ENCODE measurements at regions not wholly inside any gene's neighbourhood (a gene's known extent, or its start where the extent isn't known, plus 50 kb on each side); places are given as distances from the start of the nearest gene placed in this dataset.

DNA sequence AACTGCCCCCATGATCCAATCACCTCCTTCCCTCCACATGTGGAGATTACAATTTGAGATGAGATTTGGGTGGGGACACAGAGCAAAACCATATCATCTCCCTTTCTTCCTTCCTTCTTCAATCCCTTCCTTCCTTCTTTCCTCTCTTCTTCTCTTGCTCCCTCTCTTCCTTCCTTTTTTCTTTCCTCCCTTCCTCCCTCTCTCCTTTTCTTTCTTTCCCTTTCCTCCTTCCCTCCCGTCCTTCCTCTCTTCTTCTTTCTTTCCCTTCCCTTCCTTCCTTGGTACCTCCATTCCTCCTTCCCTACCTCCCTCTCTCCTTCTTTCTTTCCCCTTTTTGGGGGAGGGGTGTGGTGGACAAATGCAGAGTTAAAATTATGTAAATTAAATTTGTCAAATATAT lies 145.1 kb downstream of the TSHZ3 start (continued):
- TF ChIP-seq TSHZ2 (CRISPR knock-in tag; IDR thresholded peaks at IDR 0.05), result no peak

DNA sequence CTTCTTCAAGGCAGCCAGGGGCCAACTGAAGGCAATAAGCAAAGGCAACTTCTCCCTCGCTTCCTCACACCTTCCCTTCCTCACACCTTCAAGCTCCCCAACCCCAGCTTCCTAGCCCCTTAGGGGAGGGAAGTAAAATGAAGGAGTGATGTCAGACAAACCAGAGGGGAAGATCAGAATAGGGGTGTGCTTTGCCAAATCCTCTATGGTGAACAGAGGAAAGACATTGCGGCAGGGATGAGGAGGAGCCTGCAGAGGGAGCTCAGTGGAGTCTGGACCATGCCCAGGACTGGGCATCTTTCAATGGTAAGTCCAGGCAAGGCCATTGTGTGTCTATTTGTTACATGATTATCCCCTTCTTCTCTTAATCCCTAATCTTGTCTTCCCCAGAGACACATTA lies 164.0 kb downstream of the TSHZ3 start:
- TF ChIP-seq, protein P1, sequence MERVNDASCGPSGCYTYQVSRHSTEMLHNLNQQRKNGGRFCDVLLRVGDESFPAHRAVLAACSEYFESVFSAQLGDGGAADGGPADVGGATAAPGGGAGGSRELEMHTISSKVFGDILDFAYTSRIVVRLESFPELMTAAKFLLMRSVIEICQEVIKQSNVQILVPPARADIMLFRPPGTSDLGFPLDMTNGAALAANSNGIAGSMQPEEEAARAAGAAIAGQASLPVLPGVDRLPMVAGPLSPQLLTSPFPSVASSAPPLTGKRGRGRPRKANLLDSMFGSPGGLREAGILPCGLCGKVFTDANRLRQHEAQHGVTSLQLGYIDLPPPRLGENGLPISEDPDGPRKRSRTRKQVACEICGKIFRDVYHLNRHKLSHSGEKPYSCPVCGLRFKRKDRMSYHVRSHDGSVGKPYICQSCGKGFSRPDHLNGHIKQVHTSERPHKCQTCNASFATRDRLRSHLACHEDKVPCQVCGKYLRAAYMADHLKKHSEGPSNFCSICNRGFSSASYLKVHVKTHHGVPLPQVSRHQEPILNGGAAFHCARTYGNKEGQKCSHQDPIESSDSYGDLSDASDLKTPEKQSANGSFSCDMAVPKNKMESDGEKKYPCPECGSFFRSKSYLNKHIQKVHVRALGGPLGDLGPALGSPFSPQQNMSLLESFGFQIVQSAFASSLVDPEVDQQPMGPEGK (CRISPR knock-in tag; IDR thresholded peaks at IDR 0.05; ENCODE audit: borderline replicate concordance), result no peak
- TF ChIP-seq SNAI2 (CRISPR knock-in tag; IDR thresholded peaks at IDR 0.05), result no peak
- TF ChIP-seq PPARA (CRISPR knock-in tag; IDR thresholded peaks at IDR 0.05; ENCODE audit: borderline replicate concordance), result no peak
- no peak for TF ChIP-seq TCF4 (CRISPR knock-in tag; IDR thresholded peaks at IDR 0.05; ENCODE audit: borderline replicate concordance)
- no peak for TF ChIP-seq CREB5 (CRISPR knock-in tag; IDR thresholded peaks at IDR 0.05; ENCODE audit: low read depth)
- no peak for TF ChIP-seq CSDC2 (CRISPR knock-in tag; IDR thresholded peaks at IDR 0.05)
- TF ChIP-seq ISL1 (CRISPR knock-in tag; IDR thresholded peaks at IDR 0.05), result no peak
- TF ChIP-seq RARB (CRISPR knock-in tag; IDR thresholded peaks at IDR 0.05), result no peak
- TF ChIP-seq GLIS3 (CRISPR knock-in tag; IDR thresholded peaks at IDR 0.05), result no peak
- no peak for TF ChIP-seq ZC3H10 (CRISPR knock-in tag; IDR thresholded peaks at IDR 0.05)
- TF ChIP-seq TOX (CRISPR knock-in tag; IDR thresholded peaks at IDR 0.05; ENCODE audit: borderline replicate concordance), result no peak
- no peak for TF ChIP-seq ZNF70 (CRISPR knock-in tag; IDR thresholded peaks at IDR 0.05)
- no peak for TF ChIP-seq TSHZ2 (CRISPR knock-in tag; IDR thresholded peaks at IDR 0.05)
- no peak for TF ChIP-seq OSR1 (CRISPR knock-in tag; IDR thresholded peaks at IDR 0.05)
- no peak for TF ChIP-seq ZNF8 (CRISPR knock-in tag; IDR thresholded peaks at IDR 0.05)
- TF ChIP-seq BACH2 (CRISPR knock-in tag; IDR thresholded peaks at IDR 0.05; ENCODE audit: borderline replicate concordance), result no peak
- ATAC-seq, result 0 out of 3 replicates have a peak, but pooled peaks have one; percentile 49

DNA sequence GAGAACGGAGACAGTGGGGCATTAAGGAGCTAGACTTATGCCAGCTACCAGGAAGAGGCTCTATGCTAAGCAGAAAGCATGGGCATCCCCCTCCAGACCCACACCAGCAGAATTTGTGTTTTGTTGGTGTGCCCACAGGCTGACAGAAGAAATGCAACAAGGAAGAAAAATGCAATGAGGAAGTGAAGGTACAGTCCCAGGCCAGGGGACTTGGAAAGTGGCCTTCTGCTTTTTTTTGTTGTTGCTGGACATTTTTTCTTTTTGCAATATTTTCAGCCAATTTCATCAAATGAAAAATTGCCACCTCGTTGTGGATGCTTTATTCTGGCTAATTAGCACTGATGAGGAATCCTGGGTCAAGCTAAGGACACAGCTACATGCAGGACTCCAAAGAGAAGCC lies 167.7 kb downstream of the TSHZ3 start:
- ATAC-seq, result no peak
- TF ChIP-seq RARB (CRISPR knock-in tag; IDR thresholded peaks at IDR 0.05), result no peak
- TF ChIP-seq, protein P1 (CRISPR knock-in tag; IDR thresholded peaks at IDR 0.05; ENCODE audit: borderline replicate concordance), result no peak
- TF ChIP-seq TSHZ2 (CRISPR knock-in tag; IDR thresholded peaks at IDR 0.05), result no peak
- no peak for TF ChIP-seq PPARA (CRISPR knock-in tag; IDR thresholded peaks at IDR 0.05; ENCODE audit: borderline replicate concordance)
- no peak for TF ChIP-seq TOX (CRISPR knock-in tag; IDR thresholded peaks at IDR 0.05; ENCODE audit: borderline replicate concordance)
- TF ChIP-seq ESRRG (CRISPR knock-in tag; IDR thresholded peaks at IDR 0.05), result no peak
- no peak for TF ChIP-seq CSDC2 (CRISPR knock-in tag; IDR thresholded peaks at IDR 0.05)
- no peak for TF ChIP-seq GLIS3 (CRISPR knock-in tag; IDR thresholded peaks at IDR 0.05)
- no peak for TF ChIP-seq ZNF8 (CRISPR knock-in tag; IDR thresholded peaks at IDR 0.05)
- TF ChIP-seq CSRNP3 (CRISPR knock-in tag; IDR thresholded peaks at IDR 0.05), result no peak
- TF ChIP-seq ZNF565 (CRISPR knock-in tag; conservative IDR thresholded peaks at IDR 0.05; ENCODE audit: low read depth), result no peak
- TF ChIP-seq SNAI2 (CRISPR knock-in tag; IDR thresholded peaks at IDR 0.05), result no peak
- TF ChIP-seq TCF4 (CRISPR knock-in tag; IDR thresholded peaks at IDR 0.05; ENCODE audit: borderline replicate concordance), result no peak
- no peak for TF ChIP-seq ZFP30 (CRISPR knock-in tag; IDR thresholded peaks at IDR 0.05)
- no peak for TF ChIP-seq ZC3H10 (CRISPR knock-in tag; IDR thresholded peaks at IDR 0.05)
- no peak for TF ChIP-seq ZNF70 (CRISPR knock-in tag; IDR thresholded peaks at IDR 0.05)
- no peak for TF ChIP-seq ZFP3 (CRISPR knock-in tag; IDR thresholded peaks at IDR 0.05)

Measured in SK-N-SH treated with all-trans-retinoic acid at 6 μM for 48 hours (cell line).